Liver (tissue), 3 donors: ENCODE measurements at regions not wholly inside any gene's neighbourhood (a gene's known extent, or its start where the extent isn't known, plus 50 kb on each side); places are given as distances from the start of the nearest gene placed in this dataset.

Experiments
- EGR1 ChIP-seq, 2 donors: IDR thresholded peaks; 2 replicates each; pipeline ENCODE4 v1.6.1; 2016 to 2018; ENCODE audit warnings: antibody characterized with exemption in 2 of 2, low read depth in 2 of 2
- FOXA1 ChIP-seq: IDR thresholded peaks from 2 replicates; pipeline ENCODE4 v1.6.1; 2016; ENCODE audit warnings: antibody characterized with exemption
- GABPA ChIP-seq, 2 donors: IDR thresholded peaks in 1 of 2; conservative IDR thresholded peaks in 1 of 2; 2 replicates each; pipeline ENCODE4 v1.6.1; 2016; ENCODE audit warnings: antibody characterized with exemption in 2 of 2, mild to moderate bottlenecking in 1 of 2, moderate library complexity in 1 of 2
- JUND ChIP-seq, 2 donors: IDR thresholded peaks; 2 replicates each; pipeline ENCODE4 v1.6.1; 2016; ENCODE audit warnings: antibody characterized with exemption in 2 of 2
- RAD21 ChIP-seq, 2 donors: IDR thresholded peaks; 2 replicates each; pipeline ENCODE4 v1.6.1; 2016; ENCODE audit warnings: antibody characterized with exemption in 2 of 2, mild to moderate bottlenecking in 2 of 2
- RXRA ChIP-seq, 2 donors: IDR thresholded peaks; 2 replicates each; pipeline ENCODE4 v1.6.1; 2017 to 2018; ENCODE audit warnings: antibody characterized with exemption in 2 of 2, mild to moderate bottlenecking in 1 of 2
- TAF1 ChIP-seq: conservative IDR thresholded peaks from 2 replicates; pipeline ENCODE4 v1.6.1; 2016; ENCODE audit warnings: antibody characterized with exemption, mild to moderate bottlenecking
- YY1 ChIP-seq: IDR thresholded peaks from 2 replicates; pipeline ENCODE4 v1.6.1; 2016; ENCODE audit warnings: antibody characterized with exemption, mild to moderate bottlenecking
- TF ChIP-seq, protein P1 (sequence below): fragments of 150-350 bp; IDR thresholded peaks from 2 replicates; pipeline ENCODE4 v1.5.1; 2017; ENCODE audit warnings: improper control_type of control experiment, low read depth, low read length; ENCODE audit not compliant: missing input control
- TF ChIP-seq, protein P2 (sequence below): IDR thresholded peaks from 2 replicates; pipeline ENCODE4 v1.6.1; 2016; ENCODE audit warnings: antibody characterized with exemption, mild to moderate bottlenecking
- TF ChIP-seq, protein P3 (sequence below): IDR thresholded peaks from 2 replicates; pipeline ENCODE4 v1.6.1; 2016; ENCODE audit warnings: antibody characterized with exemption
- TF ChIP-seq, protein P4 (sequence below): IDR thresholded peaks from 2 replicates; pipeline ENCODE4 v1.6.1; 2016; ENCODE audit warnings: antibody characterized with exemption
- donor health status: healthy.
- donor health status: healthy.

DNA sequence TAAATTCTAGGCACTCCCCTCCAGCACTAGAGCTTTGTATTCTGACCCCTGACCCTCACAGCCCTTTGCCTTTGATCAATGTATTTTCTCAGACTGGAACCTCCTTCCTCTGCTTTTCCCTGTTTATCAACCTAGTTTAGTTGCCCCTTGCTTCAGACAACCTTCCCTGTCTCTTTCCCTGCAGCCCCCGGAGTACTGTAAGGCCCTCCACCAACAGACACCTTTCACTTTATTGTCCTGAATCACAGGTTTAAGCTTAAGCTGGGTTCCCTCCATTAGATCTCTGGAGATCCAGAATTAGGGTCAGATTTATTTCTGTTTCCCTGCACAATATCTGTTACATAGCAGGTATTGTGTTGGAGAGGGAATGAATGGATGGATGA is 140.2 kb downstream of the DDX1 start:
- TF ChIP-seq, protein P1, sequence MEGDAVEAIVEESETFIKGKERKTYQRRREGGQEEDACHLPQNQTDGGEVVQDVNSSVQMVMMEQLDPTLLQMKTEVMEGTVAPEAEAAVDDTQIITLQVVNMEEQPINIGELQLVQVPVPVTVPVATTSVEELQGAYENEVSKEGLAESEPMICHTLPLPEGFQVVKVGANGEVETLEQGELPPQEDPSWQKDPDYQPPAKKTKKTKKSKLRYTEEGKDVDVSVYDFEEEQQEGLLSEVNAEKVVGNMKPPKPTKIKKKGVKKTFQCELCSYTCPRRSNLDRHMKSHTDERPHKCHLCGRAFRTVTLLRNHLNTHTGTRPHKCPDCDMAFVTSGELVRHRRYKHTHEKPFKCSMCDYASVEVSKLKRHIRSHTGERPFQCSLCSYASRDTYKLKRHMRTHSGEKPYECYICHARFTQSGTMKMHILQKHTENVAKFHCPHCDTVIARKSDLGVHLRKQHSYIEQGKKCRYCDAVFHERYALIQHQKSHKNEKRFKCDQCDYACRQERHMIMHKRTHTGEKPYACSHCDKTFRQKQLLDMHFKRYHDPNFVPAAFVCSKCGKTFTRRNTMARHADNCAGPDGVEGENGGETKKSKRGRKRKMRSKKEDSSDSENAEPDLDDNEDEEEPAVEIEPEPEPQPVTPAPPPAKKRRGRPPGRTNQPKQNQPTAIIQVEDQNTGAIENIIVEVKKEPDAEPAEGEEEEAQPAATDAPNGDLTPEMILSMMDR: no peak
- TF ChIP-seq EGR1 (IDR thresholded peaks at IDR 0.05; ENCODE audit: low read depth in 2 of 2) (no peak), FOXA1 (no peak), JUND (IDR thresholded peaks at IDR 0.05) (no peak), TAF1 (no peak), RAD21 (IDR thresholded peaks at IDR 0.05) (no peak), RXRA (IDR thresholded peaks at IDR 0.05) (no peak), YY1 (no peak), GABPA (IDR thresholded peaks at IDR 0.05 in 1 of 2, conservative IDR thresholded peaks at IDR 0.05 in 1 of 2) (no peak)
- TF ChIP-seq, protein P2, sequence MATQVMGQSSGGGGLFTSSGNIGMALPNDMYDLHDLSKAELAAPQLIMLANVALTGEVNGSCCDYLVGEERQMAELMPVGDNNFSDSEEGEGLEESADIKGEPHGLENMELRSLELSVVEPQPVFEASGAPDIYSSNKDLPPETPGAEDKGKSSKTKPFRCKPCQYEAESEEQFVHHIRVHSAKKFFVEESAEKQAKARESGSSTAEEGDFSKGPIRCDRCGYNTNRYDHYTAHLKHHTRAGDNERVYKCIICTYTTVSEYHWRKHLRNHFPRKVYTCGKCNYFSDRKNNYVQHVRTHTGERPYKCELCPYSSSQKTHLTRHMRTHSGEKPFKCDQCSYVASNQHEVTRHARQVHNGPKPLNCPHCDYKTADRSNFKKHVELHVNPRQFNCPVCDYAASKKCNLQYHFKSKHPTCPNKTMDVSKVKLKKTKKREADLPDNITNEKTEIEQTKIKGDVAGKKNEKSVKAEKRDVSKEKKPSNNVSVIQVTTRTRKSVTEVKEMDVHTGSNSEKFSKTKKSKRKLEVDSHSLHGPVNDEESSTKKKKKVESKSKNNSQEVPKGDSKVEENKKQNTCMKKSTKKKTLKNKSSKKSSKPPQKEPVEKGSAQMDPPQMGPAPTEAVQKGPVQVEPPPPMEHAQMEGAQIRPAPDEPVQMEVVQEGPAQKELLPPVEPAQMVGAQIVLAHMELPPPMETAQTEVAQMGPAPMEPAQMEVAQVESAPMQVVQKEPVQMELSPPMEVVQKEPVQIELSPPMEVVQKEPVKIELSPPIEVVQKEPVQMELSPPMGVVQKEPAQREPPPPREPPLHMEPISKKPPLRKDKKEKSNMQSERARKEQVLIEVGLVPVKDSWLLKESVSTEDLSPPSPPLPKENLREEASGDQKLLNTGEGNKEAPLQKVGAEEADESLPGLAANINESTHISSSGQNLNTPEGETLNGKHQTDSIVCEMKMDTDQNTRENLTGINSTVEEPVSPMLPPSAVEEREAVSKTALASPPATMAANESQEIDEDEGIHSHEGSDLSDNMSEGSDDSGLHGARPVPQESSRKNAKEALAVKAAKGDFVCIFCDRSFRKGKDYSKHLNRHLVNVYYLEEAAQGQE: no peak
- TF ChIP-seq, protein P3, sequence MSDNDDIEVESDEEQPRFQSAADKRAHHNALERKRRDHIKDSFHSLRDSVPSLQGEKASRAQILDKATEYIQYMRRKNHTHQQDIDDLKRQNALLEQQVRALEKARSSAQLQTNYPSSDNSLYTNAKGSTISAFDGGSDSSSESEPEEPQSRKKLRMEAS: no peak
- TF ChIP-seq, protein P4, sequence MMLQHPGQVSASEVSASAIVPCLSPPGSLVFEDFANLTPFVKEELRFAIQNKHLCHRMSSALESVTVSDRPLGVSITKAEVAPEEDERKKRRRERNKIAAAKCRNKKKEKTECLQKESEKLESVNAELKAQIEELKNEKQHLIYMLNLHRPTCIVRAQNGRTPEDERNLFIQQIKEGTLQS: no peak
